ENCODE measurements at regions not wholly inside any gene's neighbourhood (a gene's known extent, or its start where the extent isn't known, plus 50 kb on each side); places are given as distances from the start of the nearest gene placed in this dataset.

DNA sequence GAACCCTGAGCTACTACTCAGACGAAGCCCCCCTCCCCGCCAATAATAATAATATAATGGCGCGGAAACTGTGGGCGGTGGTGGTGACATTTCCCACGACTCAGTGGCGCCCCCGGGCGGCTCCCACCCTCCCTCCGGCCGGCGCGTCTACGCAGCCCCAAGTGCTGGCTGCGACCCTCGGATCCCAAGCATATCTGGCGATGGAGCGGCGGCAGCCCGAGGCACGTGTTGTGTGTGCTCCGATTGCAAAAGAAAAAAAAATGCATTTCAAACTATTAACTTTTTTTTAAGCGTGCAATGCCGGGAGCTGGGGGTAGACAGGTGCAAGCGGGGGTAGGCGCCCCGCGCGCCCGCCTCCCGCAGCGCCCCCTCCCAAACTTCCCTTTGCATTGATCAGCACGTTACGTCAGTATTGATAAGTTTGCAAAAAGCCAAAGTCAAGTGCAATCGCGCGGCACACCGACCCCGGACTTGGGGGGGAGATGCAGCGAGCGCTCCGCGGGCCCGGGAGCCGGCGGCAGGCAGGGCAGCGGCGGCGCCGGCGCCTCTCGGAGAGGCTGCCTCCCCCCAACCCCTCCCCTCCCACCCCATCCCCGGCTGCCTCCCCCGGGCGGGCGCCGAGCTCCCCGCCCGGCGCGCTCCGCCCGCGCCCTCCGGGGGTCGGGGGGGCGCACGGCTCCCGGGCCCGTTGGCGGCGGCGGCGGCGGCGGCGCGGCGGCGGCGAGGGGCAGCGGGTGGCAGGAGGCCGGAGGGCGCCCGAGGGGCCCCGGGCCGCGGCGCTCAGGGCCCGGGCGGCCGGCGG is 113.1 kb upstream of the MYL2 start:
- Histone ChIP-seq H3K27ac (ENCODE audit: low read depth, low read length) (no peak overlapping the region), H3K4me3 (ENCODE audit: low read length) (no peak overlapping the region), H3K27me3 (ENCODE audit: control insufficient read depth, insufficient read depth, low read length) (peaks cover 31% of the 10 kb centered on the region), H3K9ac (ENCODE audit: low read length) (no peak overlapping the region), H3K36me3 (ENCODE audit: control insufficient read depth, insufficient read depth, low read length) (no peaks in the 10 kb centered on the region), H3K4me1 (ENCODE audit: control insufficient read depth, insufficient read depth, low read length) (no peaks in the 10 kb centered on the region)

DNA sequence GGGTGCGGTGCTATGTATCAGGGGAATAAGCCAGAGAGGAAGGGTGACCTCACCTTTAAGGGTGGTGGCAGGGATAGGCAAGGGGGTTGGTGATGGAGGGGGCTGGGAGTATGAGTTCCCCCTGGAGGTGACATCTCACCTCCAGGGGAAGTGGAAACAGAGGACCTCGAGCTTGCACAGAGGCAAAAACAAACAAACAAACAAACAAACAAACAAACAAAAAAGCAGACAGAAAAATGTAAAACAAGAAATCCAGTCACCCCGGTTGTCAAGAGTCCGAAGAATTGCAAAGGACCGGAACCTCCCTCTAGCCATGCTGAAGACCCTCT is 112.2 kb upstream of the MYL2 start:
- H3K27me3 ChIP-seq (ENCODE audit: control insufficient read depth, insufficient read depth, low read length): peaks cover 31% of the 10 kb centered on the region
- no peaks in the 10 kb centered on the region for H3K36me3 ChIP-seq (ENCODE audit: control insufficient read depth, insufficient read depth, low read length)
- H3K4me3 ChIP-seq (ENCODE audit: low read length): no peak overlapping the region

DNA sequence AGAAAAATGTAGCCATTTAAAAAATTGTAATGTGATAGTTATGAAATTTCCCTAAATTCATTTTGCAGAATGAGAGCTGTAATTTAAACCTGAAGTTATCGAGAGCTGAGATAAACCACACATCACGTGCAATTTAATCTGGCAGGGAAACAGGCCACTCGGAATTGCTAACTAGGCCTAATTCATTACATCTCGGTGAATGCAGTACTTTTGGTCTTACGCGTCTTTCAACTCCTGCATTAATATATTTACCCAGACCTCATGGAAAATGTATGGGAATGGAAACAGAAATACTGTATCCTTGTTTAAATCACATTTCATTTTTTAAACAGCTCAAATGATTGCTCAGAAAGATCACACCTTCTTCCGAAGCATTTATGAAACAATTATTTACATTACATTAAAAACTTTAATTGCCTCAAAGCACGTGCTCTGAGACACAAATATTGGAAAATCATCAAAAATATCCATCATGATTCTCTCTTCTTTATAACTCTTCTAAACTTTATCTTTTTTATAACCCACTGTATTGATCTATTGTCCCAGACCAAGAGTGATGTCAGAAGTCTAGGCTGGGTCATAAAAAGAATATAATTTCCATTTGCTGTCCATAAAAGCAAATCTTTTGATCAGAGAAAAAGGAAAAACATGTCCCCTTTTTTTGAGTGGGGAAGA is 111.7 kb upstream of the MYL2 start:
- Histone ChIP-seq H3K27ac (ENCODE audit: low read depth, low read length) (no peak overlapping the region), H3K4me1 (ENCODE audit: control insufficient read depth, insufficient read depth, low read length) (no peaks in the 10 kb centered on the region), H3K4me3 (ENCODE audit: low read length) (no peak overlapping the region), H3K9ac (ENCODE audit: low read length) (no peak overlapping the region), H3K36me3 (ENCODE audit: control insufficient read depth, insufficient read depth, low read length) (no peaks in the 10 kb centered on the region), H3K27me3 (ENCODE audit: control insufficient read depth, insufficient read depth, low read length) (peaks cover 31% of the 10 kb centered on the region)

More for the DNA sequence above, 112.2 kb upstream of the MYL2 start:
- no peaks in the 10 kb centered on the region for H3K4me1 ChIP-seq (ENCODE audit: control insufficient read depth, insufficient read depth, low read length)
- no peak overlapping the region for H3K27ac ChIP-seq (ENCODE audit: low read depth, low read length)
- H3K9ac ChIP-seq (ENCODE audit: low read length): no peak overlapping the region

DNA sequence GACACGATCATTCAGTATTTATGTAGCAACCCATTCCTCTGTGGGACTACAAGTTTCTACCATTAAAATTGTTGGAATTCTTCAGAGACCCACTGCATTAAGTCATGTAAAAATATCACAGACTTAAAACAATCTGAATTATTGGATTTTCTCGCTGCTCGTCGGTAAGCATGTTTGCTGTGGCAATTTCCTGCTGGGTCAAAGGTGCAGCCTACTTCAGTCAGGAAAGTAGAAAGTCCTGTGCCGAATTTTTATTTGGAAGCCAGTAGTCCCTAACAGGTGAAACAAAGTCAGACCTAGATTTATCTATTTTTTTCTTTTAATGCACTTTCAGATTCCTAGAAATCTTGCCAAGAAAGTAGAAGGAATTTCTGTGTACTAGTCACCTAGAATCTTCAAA is 110.4 kb upstream of the MYL2 start:
- Histone ChIP-seq H3K27ac (ENCODE audit: low read depth, low read length) (no peak overlapping the region), H3K36me3 (ENCODE audit: control insufficient read depth, insufficient read depth, low read length) (no peaks in the 10 kb centered on the region), H3K9ac (ENCODE audit: low read length) (no peak overlapping the region), H3K4me1 (ENCODE audit: control insufficient read depth, insufficient read depth, low read length) (no peaks in the 10 kb centered on the region), H3K27me3 (ENCODE audit: control insufficient read depth, insufficient read depth, low read length) (peaks cover 25% of the 10 kb centered on the region), H3K4me3 (ENCODE audit: low read length) (no peak overlapping the region)

DNA sequence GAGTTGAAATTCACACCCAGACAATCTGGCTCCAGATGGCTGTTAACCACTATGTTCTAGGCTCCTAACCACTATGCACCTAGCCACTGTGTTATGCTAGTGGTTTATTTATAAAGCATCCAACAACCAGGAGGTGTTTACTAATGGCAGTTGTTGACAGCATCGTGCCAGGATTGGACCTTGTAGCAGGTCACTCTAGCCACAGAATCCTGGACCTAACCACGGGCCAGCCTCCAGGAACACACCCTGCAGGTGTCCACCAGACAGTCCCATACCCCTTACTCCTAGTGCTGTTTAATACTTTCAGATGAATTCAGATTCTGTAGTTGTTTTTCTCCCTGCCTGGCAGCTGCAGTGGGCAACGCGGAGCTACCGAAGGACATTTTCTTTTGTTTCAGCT is 109.4 kb upstream of the MYL2 start:
- H3K36me3 ChIP-seq (ENCODE audit: control insufficient read depth, insufficient read depth, low read length): no peaks in the 10 kb centered on the region
- H3K9ac ChIP-seq (ENCODE audit: low read length): no peak overlapping the region
- H3K4me1 ChIP-seq (ENCODE audit: control insufficient read depth, insufficient read depth, low read length): no peaks in the 10 kb centered on the region
- no peak overlapping the region for H3K4me3 ChIP-seq (ENCODE audit: low read length)
- peaks cover 17% of the 10 kb centered on the region for H3K27me3 ChIP-seq (ENCODE audit: control insufficient read depth, insufficient read depth, low read length)
- H3K27ac ChIP-seq (ENCODE audit: low read depth, low read length): no peak overlapping the region

DNA sequence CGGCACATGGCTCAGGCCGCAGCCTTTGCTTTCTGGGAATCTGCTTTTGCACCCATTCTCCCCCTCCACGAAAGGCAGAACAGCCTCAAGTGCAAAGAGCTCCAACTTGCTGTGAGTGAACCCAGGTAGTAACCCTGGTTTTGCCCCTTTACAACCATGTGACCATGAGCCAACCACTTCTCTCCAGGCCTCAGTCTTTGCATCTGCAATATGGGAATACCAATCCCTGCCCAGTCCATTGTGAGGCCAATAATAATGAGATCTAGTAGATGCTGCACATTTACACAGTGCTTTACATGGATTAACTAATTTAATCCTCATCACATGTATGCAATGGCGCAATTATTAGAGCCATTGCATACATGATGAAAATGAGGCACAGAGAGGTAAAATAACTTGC is 108.9 kb upstream of the MYL2 start:
- H3K27me3 ChIP-seq (ENCODE audit: control insufficient read depth, insufficient read depth, low read length): peaks cover 17% of the 10 kb centered on the region
- no peak overlapping the region for H3K27ac ChIP-seq (ENCODE audit: low read depth, low read length)
- no peaks in the 10 kb centered on the region for H3K36me3 ChIP-seq (ENCODE audit: control insufficient read depth, insufficient read depth, low read length)
- no peaks in the 10 kb centered on the region for H3K4me1 ChIP-seq (ENCODE audit: control insufficient read depth, insufficient read depth, low read length)
- H3K9ac ChIP-seq (ENCODE audit: low read length): no peak overlapping the region
- no peak overlapping the region for H3K4me3 ChIP-seq (ENCODE audit: low read length)

DNA sequence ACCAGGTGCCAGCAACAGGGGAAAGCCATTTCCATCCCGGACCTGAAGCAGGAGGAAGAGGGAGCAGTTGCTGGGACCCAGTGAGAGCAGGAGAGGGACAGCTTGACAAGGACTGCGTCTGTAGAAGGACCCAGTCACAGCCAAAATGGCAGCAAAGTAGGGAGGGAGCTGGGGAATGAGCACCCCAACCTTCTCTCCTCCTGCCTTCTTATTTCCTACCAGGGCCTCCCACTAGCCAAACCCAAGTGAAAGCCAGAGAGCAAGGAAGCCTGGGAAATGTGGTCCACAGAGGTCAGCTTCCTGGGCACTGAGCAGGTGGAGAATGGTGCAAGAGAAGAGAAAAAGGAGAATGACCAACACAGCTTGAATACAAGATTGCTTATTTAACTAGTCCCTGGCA is 108.5 kb upstream of the MYL2 start:
- no peak overlapping the region for H3K4me3 ChIP-seq (ENCODE audit: low read length)
- H3K27me3 ChIP-seq (ENCODE audit: control insufficient read depth, insufficient read depth, low read length): peaks cover 18% of the 10 kb centered on the region
- H3K9ac ChIP-seq (ENCODE audit: low read length): no peak overlapping the region
- no peak overlapping the region for H3K27ac ChIP-seq (ENCODE audit: low read depth, low read length)
- H3K4me1 ChIP-seq (ENCODE audit: control insufficient read depth, insufficient read depth, low read length): no peaks in the 10 kb centered on the region
- no peaks in the 10 kb centered on the region for H3K36me3 ChIP-seq (ENCODE audit: control insufficient read depth, insufficient read depth, low read length)

DNA sequence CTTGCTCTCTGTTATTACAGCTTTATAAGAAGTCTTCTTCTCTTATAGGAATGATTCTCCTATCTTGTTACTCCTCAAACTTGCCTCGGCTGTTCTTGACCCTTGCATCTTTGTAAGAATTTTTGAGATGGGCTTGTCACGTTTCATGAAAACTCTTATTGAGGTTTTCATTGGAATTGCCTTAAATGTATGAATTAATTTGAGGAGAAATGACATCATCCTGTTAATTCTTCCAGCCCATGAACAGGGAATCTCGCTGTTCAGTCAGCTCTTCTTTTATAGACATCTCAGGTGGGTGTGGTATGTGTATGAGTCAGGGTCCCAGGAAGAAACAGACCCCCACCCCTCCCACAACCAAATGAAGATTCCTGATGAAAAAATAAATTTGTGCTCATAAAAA is 107.1 kb upstream of the MYL2 start:
- no peaks in the 10 kb centered on the region for H3K4me1 ChIP-seq (ENCODE audit: control insufficient read depth, insufficient read depth, low read length)
- peaks cover 18% of the 10 kb centered on the region for H3K27me3 ChIP-seq (ENCODE audit: control insufficient read depth, insufficient read depth, low read length)
- H3K36me3 ChIP-seq (ENCODE audit: control insufficient read depth, insufficient read depth, low read length): no peaks in the 10 kb centered on the region

DNA sequence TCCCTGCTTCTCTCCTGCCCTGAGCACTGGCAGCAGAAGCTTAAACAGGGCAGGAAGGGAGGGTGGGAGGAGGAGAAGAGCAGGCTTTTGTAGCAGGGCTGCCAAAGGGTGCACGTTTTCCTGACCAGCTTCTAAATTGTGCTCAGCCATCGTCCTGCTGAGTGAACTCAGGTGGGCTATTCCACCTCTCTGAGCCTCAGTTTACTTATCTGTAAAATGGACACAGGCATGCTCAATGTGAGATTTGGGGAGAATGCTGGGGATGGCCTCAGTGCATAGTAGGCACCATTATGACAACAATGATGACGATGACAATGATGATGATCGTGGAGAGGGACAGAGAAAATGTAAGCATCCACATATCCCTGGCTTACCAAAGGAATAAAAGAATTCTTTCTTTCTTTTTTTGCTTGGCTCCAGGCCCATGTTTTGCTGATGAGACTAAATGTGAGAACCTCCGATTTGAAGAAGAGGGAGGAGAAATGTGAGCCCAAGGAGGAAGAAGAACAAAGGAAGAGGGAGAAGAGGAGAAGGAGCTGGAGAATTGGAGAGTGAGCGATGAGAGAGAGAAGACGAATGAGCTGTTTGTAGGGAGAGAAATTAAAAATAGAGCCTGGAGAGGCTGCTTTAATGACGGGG is 105.5 kb upstream of the MYL2 start:
- Histone ChIP-seq H3K9ac (ENCODE audit: low read length) (no peak overlapping the region), H3K36me3 (ENCODE audit: control insufficient read depth, insufficient read depth, low read length) (no peaks in the 10 kb centered on the region), H3K27me3 (ENCODE audit: control insufficient read depth, insufficient read depth, low read length) (peaks cover 18% of the 10 kb centered on the region), H3K27ac (ENCODE audit: low read depth, low read length) (no peak overlapping the region), H3K4me3 (ENCODE audit: low read length) (no peak overlapping the region), H3K4me1 (ENCODE audit: control insufficient read depth, insufficient read depth, low read length) (no peaks in the 10 kb centered on the region)

More for the DNA sequence above, 107.1 kb upstream of the MYL2 start:
- Histone ChIP-seq H3K9ac (ENCODE audit: low read length) (no peak overlapping the region), H3K27ac (ENCODE audit: low read depth, low read length) (no peak overlapping the region), H3K4me3 (ENCODE audit: low read length) (no peak overlapping the region)

DNA sequence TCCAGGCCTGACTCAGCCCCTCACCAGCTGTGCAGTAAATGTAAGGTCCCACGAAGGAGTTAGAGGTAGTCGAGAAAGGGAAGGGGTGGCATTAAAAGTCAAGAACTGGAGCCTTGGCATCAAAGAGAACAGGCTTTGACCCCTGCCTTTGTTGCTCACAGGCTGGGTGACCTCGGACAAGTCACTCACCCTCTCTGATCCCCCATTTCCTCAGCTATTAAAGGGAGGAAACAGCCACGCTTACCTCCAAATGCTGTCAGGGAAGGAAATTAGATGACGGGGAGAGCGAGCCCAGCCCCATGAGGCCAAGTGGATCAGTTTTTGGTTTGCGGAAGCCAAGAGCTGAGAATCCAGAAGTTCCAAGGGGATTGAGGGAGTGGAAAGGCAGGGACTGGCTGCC is 104.9 kb upstream of the MYL2 start:
- Histone ChIP-seq H3K36me3 (ENCODE audit: control insufficient read depth, insufficient read depth, low read length) (no peaks in the 10 kb centered on the region), H3K9ac (ENCODE audit: low read length) (no peak overlapping the region), H3K4me1 (ENCODE audit: control insufficient read depth, insufficient read depth, low read length) (no peaks in the 10 kb centered on the region), H3K27ac (ENCODE audit: low read depth, low read length) (no peak overlapping the region), H3K27me3 (ENCODE audit: control insufficient read depth, insufficient read depth, low read length) (peaks cover 18% of the 10 kb centered on the region), H3K4me3 (ENCODE audit: low read length) (no peak overlapping the region)

DNA sequence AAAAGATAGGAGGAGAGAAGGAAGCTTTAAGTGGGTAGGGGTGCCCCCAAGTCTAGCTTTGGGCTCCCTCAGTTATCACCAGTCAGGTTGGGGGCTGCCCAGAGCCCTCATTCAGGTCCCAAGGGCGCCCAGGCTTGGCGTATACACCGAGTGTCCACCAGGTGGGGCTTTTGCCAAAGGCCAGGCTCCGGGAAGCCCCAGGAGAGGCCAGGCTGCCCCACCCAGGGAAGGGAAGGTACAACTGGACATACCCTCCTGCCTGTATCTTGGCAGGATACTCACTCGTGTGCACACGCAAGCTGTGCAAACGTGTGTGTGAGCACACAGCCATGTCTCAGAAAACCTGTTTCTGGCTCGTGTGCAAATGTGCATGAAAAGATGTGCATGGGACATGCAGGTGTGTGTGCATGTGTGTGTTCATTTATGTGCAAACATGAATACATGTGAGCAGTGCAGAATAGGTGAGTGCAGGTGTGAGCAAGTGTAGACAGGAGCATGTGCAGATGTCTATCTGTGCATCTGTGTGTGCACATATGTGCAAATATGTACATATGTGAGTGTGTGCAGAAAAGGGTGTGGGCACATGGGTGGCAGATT is 103.9 kb upstream of the MYL2 start:
- H3K4me1 ChIP-seq (ENCODE audit: control insufficient read depth, insufficient read depth, low read length): no peaks in the 10 kb centered on the region
- no peak overlapping the region for H3K27ac ChIP-seq (ENCODE audit: low read depth, low read length)
- H3K9ac ChIP-seq (ENCODE audit: low read length): no peak overlapping the region
- H3K27me3 ChIP-seq (ENCODE audit: control insufficient read depth, insufficient read depth, low read length): peaks cover 10% of the 10 kb centered on the region
- H3K4me3 ChIP-seq (ENCODE audit: low read length): no peak overlapping the region
- no peaks in the 10 kb centered on the region for H3K36me3 ChIP-seq (ENCODE audit: control insufficient read depth, insufficient read depth, low read length)

DNA sequence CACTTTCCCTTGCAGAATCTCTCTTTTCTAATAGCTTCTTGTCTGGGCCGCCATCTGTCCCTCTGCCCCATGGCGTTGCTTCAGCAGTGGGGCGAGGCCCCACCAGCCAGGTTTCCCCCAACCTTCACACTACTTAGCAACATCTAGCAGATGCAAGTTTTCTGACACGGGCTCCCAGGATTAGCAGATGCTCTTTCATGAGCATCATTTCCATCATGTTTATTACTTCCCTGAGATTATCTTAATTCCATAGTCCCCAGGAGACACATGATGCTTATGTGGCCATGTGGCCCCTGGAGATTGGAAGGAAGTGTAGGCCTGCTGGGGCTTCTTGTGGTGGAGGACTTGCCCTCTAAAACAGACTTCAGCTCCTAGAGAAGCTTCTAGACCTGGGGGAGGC is 102.0 kb upstream of the MYL2 start:
- H3K4me3 ChIP-seq (ENCODE audit: low read length): no peak overlapping the region
- H3K36me3 ChIP-seq (ENCODE audit: control insufficient read depth, insufficient read depth, low read length): no peaks in the 10 kb centered on the region
- peaks cover 10% of the 10 kb centered on the region for H3K27me3 ChIP-seq (ENCODE audit: control insufficient read depth, insufficient read depth, low read length)

More for the DNA sequence above, 102.0 kb upstream of the MYL2 start:
- Histone ChIP-seq H3K4me1 (ENCODE audit: control insufficient read depth, insufficient read depth, low read length) (no peaks in the 10 kb centered on the region), H3K9ac (ENCODE audit: low read length) (no peak overlapping the region), H3K27ac (ENCODE audit: low read depth, low read length) (no peak overlapping the region)

All from rectal smooth muscle tissue (tissue), 1 donor.